Neural crest cell (in vitro differentiated cells): ENCODE measurements at regions not wholly inside any gene's neighbourhood (a gene's known extent, or its start where the extent isn't known, plus 50 kb on each side); places are given as distances from the start of the nearest gene placed in this dataset.

Experiments
- DNase-seq: peaks from one replicate; pipeline ENCODE4 v3.0.0; 2021; ENCODE audit warnings: low read depth, mixed read lengths, low spot score
- H3K27ac Mint-ChIP-seq: one replicate; pipeline ENCODE4 v1.8.0; 2021; ENCODE audit warnings: mild to moderate bottlenecking, mixed read lengths; ENCODE audit not compliant: unreplicated experiment
- H3K27me3 Mint-ChIP-seq: 2 replicates; pipeline ENCODE4 v1.8.0; 2021; ENCODE audit warnings: low read depth, mild to moderate bottlenecking, mixed read lengths
- H3K36me3 Mint-ChIP-seq: 2 replicates; pipeline ENCODE4 v1.8.0; 2021; ENCODE audit warnings: low read depth, mild to moderate bottlenecking, mixed read lengths
- H3K4me1 Mint-ChIP-seq: 2 replicates; pipeline ENCODE4 v1.8.0; 2021; ENCODE audit warnings: mixed read lengths
- H3K4me3 Mint-ChIP-seq: one replicate; pipeline ENCODE4 v1.8.0; 2021; ENCODE audit warnings: mild to moderate bottlenecking, mixed read lengths
- H3K9me3 Mint-ChIP-seq: 2 replicates; pipeline ENCODE4 v1.8.0; 2021; ENCODE audit warnings: mixed read lengths
- TF ChIP-seq, protein P1 (sequence below): fragments of 200-600 bp; sonication (generic); conservative IDR thresholded peaks from 2 replicates; pipeline ENCODE4 v1.5.0; 2021; ENCODE audit warnings: antibody characterized with exemption, mild to moderate bottlenecking

DNA sequence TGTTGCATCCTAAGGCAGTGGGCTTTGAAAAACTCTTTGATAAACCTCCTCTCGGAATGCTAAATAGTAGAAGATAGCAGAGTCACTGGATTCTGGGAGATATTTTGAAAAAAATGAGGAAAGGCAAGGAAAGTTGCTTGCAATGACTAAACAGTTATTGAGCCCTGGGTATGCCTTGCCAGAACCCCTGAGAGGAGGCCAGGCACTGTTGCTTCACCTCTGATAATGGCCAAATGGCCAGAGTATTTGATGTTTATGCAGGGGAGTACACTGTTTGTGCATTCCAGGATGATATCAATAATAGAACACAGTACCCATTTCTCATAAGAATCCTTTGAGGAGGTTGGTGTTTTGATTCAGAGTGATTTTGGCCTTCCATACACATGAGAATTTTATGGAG lies 935.1 kb upstream of the WWC1 start:
- TF ChIP-seq, protein P1, sequence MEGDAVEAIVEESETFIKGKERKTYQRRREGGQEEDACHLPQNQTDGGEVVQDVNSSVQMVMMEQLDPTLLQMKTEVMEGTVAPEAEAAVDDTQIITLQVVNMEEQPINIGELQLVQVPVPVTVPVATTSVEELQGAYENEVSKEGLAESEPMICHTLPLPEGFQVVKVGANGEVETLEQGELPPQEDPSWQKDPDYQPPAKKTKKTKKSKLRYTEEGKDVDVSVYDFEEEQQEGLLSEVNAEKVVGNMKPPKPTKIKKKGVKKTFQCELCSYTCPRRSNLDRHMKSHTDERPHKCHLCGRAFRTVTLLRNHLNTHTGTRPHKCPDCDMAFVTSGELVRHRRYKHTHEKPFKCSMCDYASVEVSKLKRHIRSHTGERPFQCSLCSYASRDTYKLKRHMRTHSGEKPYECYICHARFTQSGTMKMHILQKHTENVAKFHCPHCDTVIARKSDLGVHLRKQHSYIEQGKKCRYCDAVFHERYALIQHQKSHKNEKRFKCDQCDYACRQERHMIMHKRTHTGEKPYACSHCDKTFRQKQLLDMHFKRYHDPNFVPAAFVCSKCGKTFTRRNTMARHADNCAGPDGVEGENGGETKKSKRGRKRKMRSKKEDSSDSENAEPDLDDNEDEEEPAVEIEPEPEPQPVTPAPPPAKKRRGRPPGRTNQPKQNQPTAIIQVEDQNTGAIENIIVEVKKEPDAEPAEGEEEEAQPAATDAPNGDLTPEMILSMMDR, result no peak
- DNase-seq, result no peak
- Mint-ChIP-seq H3K36me3 (peaks cover 2% of the 10 kb centered on the region), H3K4me3 (no peak overlapping the region), H3K27me3 (no peaks in the 10 kb centered on the region), H3K4me1 (peaks cover 31% of the 10 kb centered on the region), H3K9me3 (peaks cover 2% of the 10 kb centered on the region), H3K27ac (no peak overlapping the region)

DNA sequence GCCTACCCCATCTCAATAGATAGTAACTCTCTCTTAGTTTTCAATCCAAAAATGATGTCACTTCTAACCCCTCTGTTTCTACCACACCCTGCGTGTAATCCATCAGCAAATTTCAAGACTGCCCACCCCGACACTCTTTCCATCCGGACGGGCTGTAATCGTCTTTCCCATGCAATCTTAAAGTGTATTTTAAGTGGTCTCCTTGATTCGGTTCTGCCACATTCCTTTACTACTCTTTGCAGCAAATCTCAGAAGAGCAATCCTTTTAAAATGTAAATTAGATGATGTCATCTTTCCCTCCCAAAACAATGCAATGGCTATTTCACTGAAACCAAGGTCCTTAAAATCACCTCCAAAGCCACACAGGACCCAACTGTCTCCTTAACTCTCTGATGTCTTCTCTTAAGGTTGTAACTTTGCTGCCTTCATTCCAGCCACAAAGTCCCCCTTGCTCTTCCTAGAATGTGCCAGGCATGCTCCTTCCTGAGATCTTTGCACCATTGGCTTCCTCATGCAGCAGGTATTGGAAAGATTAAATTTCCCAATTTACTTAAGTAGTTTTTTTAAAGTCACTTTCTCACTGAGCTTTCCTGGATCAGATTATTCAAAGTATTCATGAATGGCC lies 932.5 kb upstream of the WWC1 start:
- Mint-ChIP-seq H3K4me1 (peaks cover 15% of the 10 kb centered on the region), H3K27ac (no peak overlapping the region), H3K36me3 (peaks cover 7% of the 10 kb centered on the region), H3K4me3 (no peak overlapping the region), H3K27me3 (no peaks in the 10 kb centered on the region), H3K9me3 (peaks cover 3% of the 10 kb centered on the region)
- DNase-seq, result no peak
- TF ChIP-seq, protein P1, result no peak

DNA sequence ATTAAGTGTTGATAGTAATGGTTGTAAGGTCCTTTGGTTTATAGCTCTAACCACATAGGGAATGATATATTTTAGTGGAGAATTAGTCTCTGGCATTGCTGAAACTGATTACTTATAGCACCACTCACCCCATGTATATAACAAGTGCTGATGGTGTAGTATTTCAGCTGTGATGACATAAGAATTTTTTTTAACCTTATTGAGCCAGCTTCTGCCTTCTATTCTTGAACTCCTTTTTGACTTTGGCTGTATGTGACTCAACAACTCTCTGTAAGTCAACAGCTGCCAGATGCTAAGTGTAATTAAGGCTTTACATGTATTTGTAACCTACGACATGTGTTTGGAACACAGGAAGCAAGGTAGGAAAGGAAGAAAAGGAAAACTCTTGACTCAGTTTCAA lies 929.6 kb upstream of the WWC1 start:
- no peaks in the 10 kb centered on the region for H3K27me3 Mint-ChIP-seq
- DNase-seq, result no peak
- TF ChIP-seq, protein P1, result no peak
- no peak overlapping the region for H3K4me3 Mint-ChIP-seq
- no peak overlapping the region for H3K27ac Mint-ChIP-seq
- H3K36me3 Mint-ChIP-seq, result peaks cover 9% of the 10 kb centered on the region
- peaks cover 6% of the 10 kb centered on the region for H3K4me1 Mint-ChIP-seq
- H3K9me3 Mint-ChIP-seq, result peaks cover 9% of the 10 kb centered on the region

DNA sequence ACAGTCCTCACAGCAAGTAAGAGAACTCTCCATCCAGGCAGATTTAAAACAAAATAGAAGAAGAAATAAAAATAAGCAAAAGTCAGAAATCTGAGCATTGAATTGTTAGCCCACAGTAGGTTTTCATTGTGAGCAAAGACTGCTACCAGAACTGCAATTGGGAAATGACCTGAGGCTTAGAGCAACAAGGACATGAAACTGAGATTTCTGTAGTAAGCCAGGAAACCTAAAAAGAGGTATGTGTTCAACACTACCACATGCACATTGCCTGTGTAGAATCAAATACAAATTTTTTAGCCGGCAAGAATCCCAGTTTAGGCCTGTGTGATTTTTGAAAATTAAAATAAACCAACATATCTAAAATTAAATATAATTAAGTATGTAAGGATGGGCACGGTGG lies 928.4 kb upstream of the WWC1 start:
- no peak for DNase-seq
- Mint-ChIP-seq H3K4me3 (no peak overlapping the region), H3K36me3 (peaks cover 9% of the 10 kb centered on the region), H3K27me3 (no peaks in the 10 kb centered on the region), H3K9me3 (peaks cover 9% of the 10 kb centered on the region), H3K4me1 (peaks cover 6% of the 10 kb centered on the region), H3K27ac (no peak overlapping the region)
- TF ChIP-seq, protein P1, result no peak

DNA sequence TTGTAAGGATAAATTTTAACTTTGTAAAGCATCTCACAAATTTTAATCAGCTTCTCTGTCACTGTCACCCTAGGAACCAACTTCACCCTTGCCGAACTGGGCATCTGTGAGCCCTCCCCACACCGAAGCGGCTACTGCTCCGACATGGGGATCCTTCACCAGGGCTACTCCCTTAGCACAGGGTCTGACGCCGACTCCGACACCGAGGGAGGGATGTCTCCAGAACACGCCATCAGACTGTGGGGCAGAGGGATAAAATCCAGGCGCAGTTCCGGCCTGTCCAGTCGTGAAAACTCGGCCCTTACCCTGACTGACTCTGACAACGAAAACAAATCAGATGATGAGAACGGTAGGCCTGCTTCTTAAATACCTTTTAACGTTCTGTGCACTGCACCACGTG lies 916.3 kb upstream of the WWC1 start:
- DNase-seq, result no peak
- TF ChIP-seq, protein P1, result no peak
- Mint-ChIP-seq H3K36me3 (no peaks in the 10 kb centered on the region), H3K27me3 (no peaks in the 10 kb centered on the region), H3K9me3 (no peaks in the 10 kb centered on the region), H3K4me1 (no peaks in the 10 kb centered on the region), H3K4me3 (no peak overlapping the region), H3K27ac (no peak overlapping the region)
